DOHH2 (cell line): ENCODE measurements at regions not wholly inside any gene's neighbourhood (a gene's known extent, or its start where the extent isn't known, plus 50 kb on each side); places are given as distances from the start of the nearest gene placed in this dataset.

Source experiments
- EZH2phosphoT487 ChIP-seq: fragments of 200-600 bp; sonication (generic); IDR thresholded peaks from 2 replicates; pipeline ENCODE4 v1.6.1; 2017; ENCODE audit warnings: borderline replicate concordance, mild to moderate bottlenecking, antibody characterized with exemption, low read length, moderate library complexity, mixed read lengths
- TF ChIP-seq, protein P1 (sequence below): fragments of 200-600 bp; sonication (generic); IDR thresholded peaks from one replicate; pipeline ENCODE4 v1.5.1; 2014; ENCODE audit warnings: antibody characterized with exemption, mild to moderate bottlenecking, low read depth, low read length; ENCODE audit not compliant: poor library complexity, severe bottlenecking

DNA sequence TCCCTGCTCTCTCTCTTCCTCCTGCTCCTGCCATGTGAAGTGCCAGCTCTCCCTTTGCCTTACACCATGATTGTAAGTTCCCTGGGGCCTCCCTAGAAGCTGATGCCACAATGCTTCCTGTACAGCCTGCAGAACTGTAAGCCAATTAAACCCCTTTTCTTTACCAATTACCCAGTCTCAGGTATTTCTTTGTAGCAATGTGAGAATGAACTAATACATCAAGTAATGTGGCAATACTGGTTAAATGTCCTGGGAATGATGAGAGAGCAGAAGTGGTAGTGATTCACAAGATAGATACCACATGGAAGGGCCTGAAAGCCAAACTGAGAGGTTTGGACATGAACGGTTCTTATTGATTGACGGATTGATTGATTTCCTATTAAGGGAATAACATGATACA, 62.6 kb upstream of the IL12B start:
- TF ChIP-seq, protein P1, sequence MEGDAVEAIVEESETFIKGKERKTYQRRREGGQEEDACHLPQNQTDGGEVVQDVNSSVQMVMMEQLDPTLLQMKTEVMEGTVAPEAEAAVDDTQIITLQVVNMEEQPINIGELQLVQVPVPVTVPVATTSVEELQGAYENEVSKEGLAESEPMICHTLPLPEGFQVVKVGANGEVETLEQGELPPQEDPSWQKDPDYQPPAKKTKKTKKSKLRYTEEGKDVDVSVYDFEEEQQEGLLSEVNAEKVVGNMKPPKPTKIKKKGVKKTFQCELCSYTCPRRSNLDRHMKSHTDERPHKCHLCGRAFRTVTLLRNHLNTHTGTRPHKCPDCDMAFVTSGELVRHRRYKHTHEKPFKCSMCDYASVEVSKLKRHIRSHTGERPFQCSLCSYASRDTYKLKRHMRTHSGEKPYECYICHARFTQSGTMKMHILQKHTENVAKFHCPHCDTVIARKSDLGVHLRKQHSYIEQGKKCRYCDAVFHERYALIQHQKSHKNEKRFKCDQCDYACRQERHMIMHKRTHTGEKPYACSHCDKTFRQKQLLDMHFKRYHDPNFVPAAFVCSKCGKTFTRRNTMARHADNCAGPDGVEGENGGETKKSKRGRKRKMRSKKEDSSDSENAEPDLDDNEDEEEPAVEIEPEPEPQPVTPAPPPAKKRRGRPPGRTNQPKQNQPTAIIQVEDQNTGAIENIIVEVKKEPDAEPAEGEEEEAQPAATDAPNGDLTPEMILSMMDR: no peak
- no peak for TF ChIP-seq EZH2phosphoT487
